GM19397 (cell line): ENCODE measurements at regions not wholly inside any gene's neighbourhood (a gene's known extent, or its start where the extent isn't known, plus 50 kb on each side); places are given as distances from the start of the nearest gene placed in this dataset.

Experiments
- ATAC-seq: cut with Tn5 transposase; IDR thresholded peaks from one replicate; pipeline ENCODE4 v1.9.1; 2021; ENCODE audit warnings: mild to moderate bottlenecking, moderate library complexity; ENCODE audit not compliant: unreplicated experiment

- no peak for ATAC-seq
Measured at GRCh38 chr3:22208844-22209243, 457.8 kb upstream of the ZNF385D start.

GRCh38 chr3:22209578-22209977 lies 458.6 kb upstream of the ZNF385D start:
- ATAC-seq, result no peak

- no peak for ATAC-seq
Measured at GRCh38 chr3:22210693-22211092, 459.7 kb upstream of the ZNF385D start.

DNA sequence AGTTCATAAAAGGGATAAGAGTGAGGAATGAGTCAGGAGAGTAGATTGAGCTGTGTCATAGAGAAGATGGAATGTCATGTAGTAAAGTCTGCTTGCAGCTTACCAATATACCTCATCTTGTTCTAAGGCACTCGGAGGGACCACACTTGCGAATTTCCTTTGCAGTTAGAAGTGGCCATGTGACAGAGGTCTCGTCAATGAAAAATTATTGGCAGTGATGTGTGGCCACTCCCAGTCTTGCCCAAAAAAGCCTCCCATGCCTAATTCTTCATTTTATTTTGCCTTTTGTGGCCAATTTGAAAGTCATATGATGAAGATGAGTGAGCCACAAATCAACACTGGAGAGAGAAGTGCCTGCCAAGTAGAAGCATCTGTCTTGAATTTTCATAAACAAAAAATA lies 465.6 kb upstream of the ZNF385D start:
- ATAC-seq, result no peak

GRCh38 chr3:22225161-22225560 lies 474.2 kb upstream of the ZNF385D start:
- ATAC-seq, result no peak

- ATAC-seq, result no peak
Measured at GRCh38 chr3:22228705-22229104, 477.7 kb upstream of the ZNF385D start.

- no peak for ATAC-seq
Measured at GRCh38 chr3:22231061-22231460, 480.1 kb upstream of the ZNF385D start.

DNA sequence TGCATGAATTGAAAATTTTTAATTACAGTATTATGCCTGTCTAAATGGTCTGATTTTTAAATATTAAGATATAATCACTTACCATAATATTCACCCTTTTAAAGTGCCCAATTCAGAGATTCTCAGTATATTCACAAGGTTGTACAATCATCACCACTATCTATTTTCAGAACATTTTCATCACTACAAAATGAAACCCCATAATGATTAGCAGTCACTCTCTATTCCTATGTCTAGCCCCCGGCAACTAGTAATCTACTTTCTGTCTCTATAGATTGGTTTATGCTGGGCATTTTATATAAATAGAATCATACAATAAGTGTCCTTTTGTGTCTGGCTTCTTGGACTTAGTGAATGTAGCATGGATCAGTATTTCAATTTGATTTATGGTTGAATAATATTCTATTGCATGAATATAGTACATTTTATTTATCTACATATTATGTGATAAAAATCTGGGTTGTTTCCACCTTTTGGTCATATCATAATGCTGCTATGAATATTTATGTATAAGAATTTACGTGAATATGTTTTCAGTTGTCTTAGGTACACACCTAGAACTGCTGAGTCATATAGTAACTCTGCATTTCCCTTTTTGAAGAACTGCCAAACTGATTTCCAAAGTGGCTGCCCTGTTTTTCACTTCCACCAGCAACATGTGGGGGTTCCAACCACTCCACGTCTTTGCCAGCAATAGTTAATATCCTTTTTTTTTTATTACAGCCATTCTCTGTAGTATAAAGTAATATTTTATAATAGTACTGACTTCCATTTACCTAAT lies 485.7 kb upstream of the ZNF385D start:
- ATAC-seq, result no peak

DNA sequence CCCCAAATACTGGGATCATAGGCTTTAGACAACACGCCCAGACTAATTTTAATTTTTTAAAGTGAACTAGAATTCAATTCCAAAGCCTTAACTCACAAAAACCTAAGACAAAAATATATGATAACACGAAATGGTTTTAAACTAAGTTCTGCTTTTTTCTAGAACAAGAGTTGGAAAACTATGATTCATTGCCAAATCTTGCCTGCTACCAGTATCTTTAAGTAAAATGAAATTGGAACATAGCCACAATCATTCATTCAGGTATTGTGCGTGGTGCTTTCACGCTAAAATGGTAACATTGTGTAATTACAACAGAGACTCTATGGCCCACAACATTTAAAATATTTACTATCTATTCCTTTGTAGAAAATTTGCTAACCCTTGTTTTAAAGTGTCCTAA lies 488.0 kb upstream of the ZNF385D start:
- ATAC-seq, result no peak

DNA sequence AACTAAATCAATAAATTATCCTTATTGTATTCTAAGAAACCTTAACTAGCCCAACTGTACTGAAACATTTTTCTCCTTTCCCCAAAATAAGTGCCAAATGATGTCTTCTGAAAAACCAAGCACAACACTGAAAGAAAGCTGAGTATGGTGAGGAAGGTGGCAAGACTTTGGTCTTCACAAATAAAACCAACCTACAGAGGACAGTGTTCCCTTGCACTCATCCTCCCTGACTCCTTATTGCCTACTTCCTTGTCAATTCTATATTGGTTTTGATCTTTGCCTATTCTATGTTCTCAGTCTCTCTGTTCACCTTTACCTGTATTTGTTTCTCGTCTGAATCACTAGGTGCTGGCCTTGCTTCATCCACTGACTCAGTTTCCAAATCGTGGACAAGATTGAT lies 490.1 kb upstream of the ZNF385D start:
- ATAC-seq, result no peak

GRCh38 chr3:22244761-22245521 lies 493.9 kb upstream of the ZNF385D start:
- no peak for ATAC-seq

GRCh38 chr3:22245811-22246583 lies 495.0 kb upstream of the ZNF385D start:
- no peak for ATAC-seq

GRCh38 chr3:22249658-22250057 lies 498.6 kb upstream of the ZNF385D start:
- ATAC-seq, result no peak

DNA sequence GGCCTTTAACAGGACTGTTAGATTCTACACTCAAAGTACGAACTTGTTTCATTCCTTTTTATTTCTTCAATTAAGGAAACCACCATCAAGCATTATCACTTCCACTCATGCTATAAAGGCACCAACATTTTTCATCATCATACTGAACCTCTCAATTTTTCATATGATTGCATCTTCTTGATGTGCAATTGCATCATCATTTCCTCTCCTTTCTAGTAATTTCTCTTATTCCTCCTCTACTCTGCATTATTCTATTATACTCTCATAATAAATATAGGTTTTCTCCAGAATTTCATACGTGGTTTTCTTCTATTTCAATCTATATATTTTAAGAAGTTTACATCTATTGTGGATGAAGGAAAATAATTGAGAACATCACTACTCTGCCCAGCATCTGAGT lies 506.2 kb upstream of the ZNF385D start:
- no peak for ATAC-seq

DNA sequence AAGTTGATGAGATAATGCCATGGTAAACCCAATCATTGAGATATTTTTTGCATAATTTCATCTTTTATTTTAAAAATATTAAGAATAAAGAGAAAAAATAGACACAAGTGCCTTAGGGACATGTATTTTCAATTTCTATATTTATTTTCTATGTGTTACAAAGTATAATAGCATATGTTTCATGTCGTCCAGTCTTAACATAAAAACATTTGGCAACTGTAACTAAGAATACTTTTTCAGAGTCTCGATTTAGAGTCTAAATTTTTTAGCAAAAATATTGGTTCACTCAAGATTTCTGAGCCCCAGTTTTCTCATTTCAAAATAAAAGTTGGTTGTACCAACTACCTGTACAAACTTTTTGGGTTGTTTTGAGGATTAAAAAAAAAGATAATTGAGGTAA lies 511.4 kb upstream of the ZNF385D start:
- ATAC-seq, result no peak

- no peak for ATAC-seq
Measured at GRCh38 chr3:22263042-22263441, 512.0 kb upstream of the ZNF385D start.

GRCh38 chr3:22265403-22265802 lies 514.4 kb upstream of the ZNF385D start:
- no peak for ATAC-seq

GRCh38 chr3:22269831-22270230 lies 518.8 kb upstream of the ZNF385D start:
- no peak for ATAC-seq

DNA sequence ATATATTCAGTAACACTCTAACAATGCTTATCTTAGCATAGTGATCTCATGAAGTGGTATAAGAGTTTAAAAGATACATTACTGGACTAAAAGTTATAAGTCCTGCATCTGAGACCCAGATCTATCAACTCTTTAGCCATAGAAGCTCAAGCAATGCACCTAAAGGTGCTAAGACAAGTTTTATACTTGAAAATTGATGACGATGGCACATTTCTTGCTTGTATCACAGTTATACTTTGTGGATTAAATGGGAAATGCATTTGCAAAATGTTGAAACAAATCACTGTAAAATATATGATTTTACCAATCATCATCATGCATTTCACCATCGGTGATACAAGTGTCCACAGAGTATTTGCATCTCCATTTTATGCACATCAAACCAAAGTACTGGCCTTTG lies 525.3 kb upstream of the ZNF385D start:
- no peak for ATAC-seq

DNA sequence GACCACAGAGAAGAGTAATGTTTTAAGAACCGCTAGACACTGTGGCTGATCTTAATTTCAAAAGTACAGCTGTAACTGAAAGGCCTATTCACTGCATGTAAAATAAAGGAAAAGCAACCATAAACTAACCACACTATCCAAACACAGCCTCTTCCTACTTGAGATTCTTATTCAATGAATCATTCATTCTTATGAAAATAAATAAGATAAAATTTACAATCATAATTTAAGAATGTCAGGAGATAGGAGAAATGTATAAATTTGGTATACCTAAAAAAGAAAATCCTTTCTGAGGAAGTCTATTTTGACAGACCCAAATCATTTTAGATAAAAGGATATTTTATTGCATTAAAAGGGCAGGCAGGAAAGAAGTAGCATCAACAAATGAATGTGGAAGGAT lies 533.5 kb upstream of the ZNF385D start:
- ATAC-seq, result no peak

DNA sequence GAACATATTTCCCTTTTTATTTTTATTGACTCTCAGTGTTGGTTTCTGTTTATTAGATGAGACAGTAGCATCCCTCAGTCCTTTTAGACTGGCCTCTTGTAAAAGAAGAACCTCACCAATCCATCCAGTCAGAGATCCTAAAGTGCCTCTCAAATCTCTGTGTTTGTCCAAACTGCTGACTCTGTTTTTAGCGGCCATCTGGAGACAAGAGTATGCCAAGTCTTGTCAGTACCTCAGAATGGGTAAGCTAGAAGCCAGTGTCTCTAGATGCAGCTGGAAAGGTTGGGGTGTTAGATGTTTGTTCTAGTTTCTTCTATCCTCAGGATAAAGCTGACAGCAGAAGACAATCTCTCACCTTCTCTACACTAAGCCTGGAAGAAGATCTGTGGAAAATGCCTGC lies 537.7 kb upstream of the ZNF385D start:
- no peak for ATAC-seq

DNA sequence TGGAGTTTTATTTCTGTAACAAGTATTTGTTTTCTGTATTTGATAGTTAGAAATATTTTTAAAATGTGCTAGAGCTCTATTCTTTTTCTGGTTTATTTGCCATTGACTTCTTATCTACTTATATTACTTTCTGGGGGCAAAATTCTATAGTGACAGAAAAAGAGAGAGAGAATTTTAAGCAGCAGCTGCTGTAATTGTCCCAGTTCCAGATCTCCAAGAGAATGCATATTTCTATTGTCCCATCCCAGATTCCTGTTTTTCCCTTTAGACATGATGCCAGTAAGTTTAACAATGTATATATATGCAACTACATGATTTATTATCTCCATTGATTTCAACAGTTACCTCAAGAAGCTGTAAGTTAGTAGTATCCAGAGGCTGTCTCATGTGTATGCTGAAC lies 541.7 kb upstream of the ZNF385D start:
- ATAC-seq, result no peak
